ENCODE measurements at regions not wholly inside any gene's neighbourhood (a gene's known extent, or its start where the extent isn't known, plus 50 kb on each side); places are given as distances from the start of the nearest gene placed in this dataset.

GRCh38 chr4:117907646-117908045 lies 126.6 kb upstream of the NDST3 start:
- TF ChIP-seq CTCF (conservative IDR thresholded peaks at IDR 0.05; ENCODE audit: low read length) (no peak), EZH2phosphoT487 (IDR thresholded peaks at IDR 0.05; ENCODE audit: borderline replicate concordance) (no peak)
